K562 (cell line): ENCODE measurements at regions not wholly inside any gene's neighbourhood (a gene's known extent, or its start where the extent isn't known, plus 50 kb on each side); places are given as distances from the start of the nearest gene placed in this dataset.

Experiments
- ATAC-seq: fragments of 200-7000 bp; cut with Tn5 transposase; 3 replicates; pipeline ENCODE4 v1.9.1; 2020; ENCODE audit warnings: moderate library complexity
- BruUV-seq: library from RNA; stranded (reverse); fragments of 400-500 nt; replicated peaks from 2 replicates; lab custom pipeline; 2021; lab: Mats Ljungman, UMichigan
- CTCF ChIA-PET: fragments of 300-600 bp; formaldehyde crosslinking; extraction: SDS; loops from one replicate; lab custom pipeline; 2021; ENCODE audit warnings: low intra/inter-chr PET ratio; lab: Yijun Ruan, JAX
- POLR2A ChIA-PET: fragments of 300-600, 350-650 bp; sonication (Branson Sonifier 250); formaldehyde crosslinking; extraction: SDS; loops from one replicate; lab custom pipeline; 2021; ENCODE audit warnings: antibody characterized with exemption, inconsistent platforms; lab: Yijun Ruan, JAX
- DNase-seq, 4 experiments: peaks; one replicate each; pipeline versions ENCODE4 v3.0.0 to v3.0.0-alpha.2; 2011 to 2018; ENCODE audit warnings: low spot score in 3 of 4, mixed read lengths in 3 of 4; ENCODE audit errors: extremely low read depth in 1 of 4
- FAIRE-seq: peaks from 2 replicates; lab custom pipeline; 2011; peaks lifted over from hg19 to GRCh38; lab: Jason Lieb, UNC
- H2AFZ ChIP-seq: 2 replicates; pipeline ENCODE4 v1.6.0; 2011; ENCODE audit warnings: low read depth, low read length, control low read depth, inconsistent platforms
- H3K27ac ChIP-seq: fragments of 200-600 bp; 3 replicates; pipeline ENCODE4 v1.8.0; 2011; ENCODE audit warnings: low read depth, mild to moderate bottlenecking, control low read depth, inconsistent platforms, low read length, moderate library complexity, mixed read lengths; ENCODE audit errors: extremely low read depth
- H3K27me3 ChIP-seq, 2 experiments: fragments of 300-600 bp in 1 of 2; 2 replicates in 1 of 2; 3 replicates in 1 of 2; pipeline versions ENCODE4 v1.6.0 to v1.8.0; 2011; ENCODE audit warnings: inconsistent platforms in 2 of 2, low read length in 2 of 2, mild to moderate bottlenecking in 1 of 2, mixed read lengths in 1 of 2, moderate library complexity in 1 of 2; ENCODE audit not compliant: control insufficient read depth in 2 of 2, insufficient read depth in 2 of 2
- H3K36me3 ChIP-seq: fragments of 300-600 bp; 3 replicates; pipeline ENCODE4 v1.8.0; 2011; ENCODE audit warnings: mild to moderate bottlenecking, low read length, inconsistent platforms; ENCODE audit not compliant: control insufficient read depth, insufficient read depth
- H3K4me1 ChIP-seq, 2 experiments: fragments of 200-600 bp in 1 of 2; replicated peaks in 1 of 2; 2 replicates in 1 of 2; 3 replicates in 1 of 2; pipeline versions ENCODE4 v1.5.1 to v1.8.0; 2011; ENCODE audit warnings: inconsistent platforms in 2 of 2, low read length in 2 of 2, mild to moderate bottlenecking in 1 of 2, mixed read lengths in 1 of 2, moderate library complexity in 1 of 2; ENCODE audit not compliant: control insufficient read depth in 2 of 2, insufficient read depth in 2 of 2
- H3K4me2 ChIP-seq: 2 replicates; pipeline ENCODE4 v1.6.1; 2011; ENCODE audit warnings: low read length, control low read depth, inconsistent platforms, mixed read lengths; ENCODE audit not compliant: insufficient read depth
- H3K4me3 ChIP-seq: fragments of 200-600 bp; sonication (generic), shearing (Covaris generic); 2 replicates; pipeline ENCODE4 v1.5.1; 2016; ENCODE audit warnings: control low read depth, inconsistent platforms
- H3K79me2 ChIP-seq: fragments of 200-600 bp; 3 replicates; pipeline ENCODE4 v1.8.0; 2011; ENCODE audit warnings: low read length, inconsistent platforms; ENCODE audit not compliant: control insufficient read depth, insufficient read depth
- H3K9ac ChIP-seq, 2 experiments: 2 replicates each; pipeline versions ENCODE4 v1.6.0 to v1.6.1; 2011; ENCODE audit warnings: low read depth in 2 of 2, low read length in 2 of 2, control low read depth in 1 of 2, inconsistent platforms in 1 of 2, mild to moderate bottlenecking in 1 of 2, mixed read lengths in 1 of 2; ENCODE audit not compliant: insufficient read depth in 1 of 2
- H3K9me1 ChIP-seq: one replicate; pipeline ENCODE4 v1.6.0; 2011; ENCODE audit warnings: inconsistent platforms, mild to moderate bottlenecking, low read length, moderate library complexity; ENCODE audit not compliant: control insufficient read depth, insufficient read depth
- H3K9me3 ChIP-seq: replicated peaks from 2 replicates; pipeline ENCODE4 v1.5.1; 2011; ENCODE audit warnings: low read depth, low read length, inconsistent platforms; ENCODE audit not compliant: control insufficient read depth, insufficient read depth
- H4K20me1 ChIP-seq: replicated peaks from 2 replicates; pipeline ENCODE4 v1.6.1; 2011; ENCODE audit warnings: low read length, inconsistent platforms, mixed read lengths; ENCODE audit not compliant: control insufficient read depth, insufficient read depth
- ARID1B ChIP-seq: fragments of 450-650 bp; IDR thresholded peaks from 2 replicates; pipeline ENCODE4 v1.6.1; 2016; ENCODE audit warnings: antibody characterized with exemption, mild to moderate bottlenecking, inconsistent platforms
- BHLHE40 ChIP-seq: IDR thresholded peaks from 2 replicates; pipeline ENCODE4 v1.6.1; 2011; ENCODE audit warnings: low read length, improper control_type of control experiment
- BMI1 ChIP-seq: fragments of 150-350 bp; IDR thresholded peaks from 2 replicates; pipeline ENCODE4 v1.6.1; 2014; ENCODE audit warnings: low read length
- MTF1 ChIP-seq: fragments of 250-450 bp; sonication (Bioruptor Pico); IDR thresholded peaks from 2 replicates; pipeline ENCODE4 v1.9.0; 2021; ENCODE audit warnings: moderate library complexity, mild to moderate bottlenecking, inconsistent platforms, borderline replicate concordance
- NR2C1 ChIP-seq, 2 experiments: fragments of 450-650 bp; IDR thresholded peaks; 2 replicates each; pipeline ENCODE4 v1.6.1; 2017; ENCODE audit warnings: mild to moderate bottlenecking in 2 of 2, antibody characterized with exemption in 1 of 2, inconsistent platforms in 1 of 2, missing compliant biosample characterization in 1 of 2, missing genetic modification characterization in 1 of 2
- SMAD4 ChIP-seq: fragments of 250-450 bp; sonication (Bioruptor Pico); conservative IDR thresholded peaks from 2 replicates; pipeline ENCODE4 v1.8.0; 2021; ENCODE audit warnings: inconsistent platforms, mild to moderate bottlenecking, moderate library complexity
- TEAD1 ChIP-seq, 2 experiments: fragments of 450-650 bp in 1 of 2; sonication (generic) in 1 of 2; formaldehyde crosslinking; IDR thresholded peaks; 2 replicates each; pipeline versions ENCODE4 v1.4.0 to v1.8.0; 2020 to 2022; ENCODE audit warnings: mild to moderate bottlenecking in 2 of 2, missing genetic modification reagents in 1 of 2
- U2AF2 ChIP-seq: fragments of 200-400 bp; formaldehyde crosslinking; optimal IDR thresholded peaks from 2 replicates; pipeline ENCODE3; 2017; ENCODE audit warnings: low read depth, mild to moderate bottlenecking, low read length
- ZNF165 ChIP-seq: fragments of 250-450 bp; sonication (Bioruptor Pico); IDR thresholded peaks from 2 replicates; pipeline ENCODE4 v1.4.0; 2020; ENCODE audit warnings: borderline replicate concordance
- ZNF175 ChIP-seq: fragments of 200-800 bp; sonication (Bioruptor generic); IDR thresholded peaks from 2 replicates; pipeline ENCODE4 v1.6.1; 2016; ENCODE audit warnings: low read depth, mild to moderate bottlenecking, missing genetic modification characterization, missing compliant biosample characterization
- ZNF384 ChIP-seq: IDR thresholded peaks from 2 replicates; pipeline ENCODE4 v1.6.1; 2012; ENCODE audit warnings: low read depth, low read length, improper control_type of control experiment
- ZNF444 ChIP-seq: fragments of 250-450 bp; sonication (Bioruptor Pico); IDR thresholded peaks from 2 replicates; pipeline ENCODE4 v1.4.0; 2020; ENCODE audit warnings: mild to moderate bottlenecking, moderate library complexity
- WGBS: fragments of 100-300 bp; shearing (Covaris generic); methylation state at CpG from one replicate; pipeline ENCODE4 v1.1.6; 2016; ENCODE audit warnings: low coverage, mixed read lengths; ENCODE audit not compliant: insufficient coverage; ENCODE audit errors: missing lambda C conversion rate; 5-methylcytosine and 5-hydroxymethylcytosine counted together
- in situ Hi-C: fragments of 300-500 bp; cut with MboI; formaldehyde crosslinking; loops from 4 replicates; pipeline ENCODE4 v1.15.0; 2018; ENCODE audit warnings: inconsistent platforms, mixed read lengths
- intact Hi-C: fragments of 100-400 bp; cut with micrococcal nuclease; formaldehyde crosslinking; loops from 2 replicates; pipeline ENCODE4 v1.14.2; 2022

DNA sequence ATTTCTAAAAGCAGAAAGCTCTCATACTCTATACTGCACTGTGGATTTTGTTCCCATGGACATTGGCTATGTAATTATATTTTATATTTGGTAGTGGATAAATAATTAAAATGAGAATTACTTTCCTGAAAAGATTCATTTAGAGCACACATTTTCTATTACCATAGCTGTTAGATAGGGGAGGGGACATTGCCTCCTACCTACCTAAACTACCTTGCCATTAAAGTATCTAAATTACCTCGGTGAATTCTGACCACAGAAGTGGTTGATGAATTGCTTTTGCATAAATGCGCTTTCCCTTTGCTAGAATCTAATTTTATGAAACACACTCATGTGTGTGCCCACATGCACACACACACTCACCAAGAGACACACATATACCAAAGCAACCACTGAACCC, 329.1 kb downstream of the MTX2 start:
- BruUV-seq: no TSS peak
- POLR2A ChIA-PET: interaction anchor here (1.3 kb wide), 1 partner anchor 25 kb away, joined by 5 read pairs; no protein-coding TSS in a partner anchor

DNA sequence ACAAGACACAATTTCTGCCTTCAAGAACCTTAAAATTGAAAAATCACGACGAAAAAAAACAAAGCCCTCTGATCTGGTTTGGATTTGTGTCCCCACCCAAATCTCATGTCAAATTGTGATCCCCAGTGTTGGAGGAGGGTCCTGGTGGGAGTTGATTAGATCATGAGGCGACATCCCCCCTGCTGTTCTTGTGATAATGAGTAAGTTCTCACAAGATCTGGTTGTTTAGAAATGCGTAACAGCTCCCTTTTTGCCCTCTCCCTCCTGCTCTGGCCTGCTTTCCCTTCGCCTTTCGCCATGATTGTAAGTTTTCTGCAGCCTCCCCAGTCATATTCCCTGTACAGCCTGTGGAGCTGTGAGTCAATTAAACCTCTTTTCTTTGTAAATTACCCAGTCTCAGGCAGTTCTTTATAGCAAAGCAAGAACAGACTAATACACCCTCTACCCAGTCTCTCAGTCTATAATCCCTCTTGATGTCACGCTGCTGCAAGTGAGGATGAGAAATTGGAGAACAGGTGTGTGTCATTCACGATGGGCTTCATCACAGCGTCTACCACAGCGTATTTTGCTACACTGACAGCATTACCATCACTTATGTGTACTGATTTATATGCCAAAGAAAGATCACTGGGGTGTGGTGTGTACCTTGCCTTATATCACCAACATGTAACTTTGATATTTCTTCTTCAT, 330.7 kb downstream of the MTX2 start:
- FAIRE-seq (no peak), ATAC-seq (no peak), DNase-seq (no peak)
- intact Hi-C loops: no loop called here
- no peak for TF ChIP-seq ZNF175 (CRISPR knock-in tag)
- no peak for TF ChIP-seq ZNF165 (CRISPR knock-in tag)
- no peak for TF ChIP-seq ARID1B
- no peak overlapping the region for H3K4me3 ChIP-seq
- H3K4me1 ChIP-seq: no peaks in the 10 kb centered on the region
- 3% methylated on average over 10 of the region's 10 CpGs for WGBS
- in situ Hi-C loops: no loop called here
- H4K20me1 ChIP-seq: no peaks in the 10 kb centered on the region
- no peaks in the 10 kb centered on the region for H3K79me2 ChIP-seq
- H3K27me3 ChIP-seq: no peaks in the 10 kb centered on the region; a peak in 1 of 5 replicates
- H3K9ac ChIP-seq: no peak overlapping the region
- no TSS peak for BruUV-seq
- H3K27ac ChIP-seq: no peak overlapping the region
- POLR2A ChIA-PET: no interaction called here
- no peak overlapping the region for H3K4me2 ChIP-seq
- H3K9me3 ChIP-seq: no peaks in the 10 kb centered on the region
- H3K36me3 ChIP-seq: no peaks in the 10 kb centered on the region
- H3K9me1 ChIP-seq: no peaks in the 10 kb centered on the region
- CTCF ChIA-PET: no interaction called here
- no peak overlapping the region for H2AFZ ChIP-seq

More for the DNA sequence above, 329.1 kb downstream of the MTX2 start:
- TF ChIP-seq BHLHE40: no peak
- TF ChIP-seq SMAD4 (CRISPR knock-in tag): no peak
- TF ChIP-seq BMI1: no peak
- no peak for TF ChIP-seq ZNF384
- TF ChIP-seq MTF1 (CRISPR knock-in tag): no peak
- TF ChIP-seq U2AF2: no peak
- no peak for TF ChIP-seq NR2C1 (IDR thresholded peaks at IDR 0.05)
- TF ChIP-seq NR2C1 (tag; IDR thresholded peaks at IDR 0.05): no peak
- TF ChIP-seq ZNF444 (CRISPR knock-in tag): no peak
- no peak for TF ChIP-seq TEAD1 (CRISPR knock-in tag; IDR thresholded peaks at IDR 0.05)
- TF ChIP-seq, all 486 proteins: peak for 0
- Histone ChIP-seq H3K9me3 (no peaks in the 10 kb centered on the region), H2AFZ (no peak overlapping the region), H3K4me2 (no peak overlapping the region), H3K79me2 (no peaks in the 10 kb centered on the region), H3K36me3 (no peaks in the 10 kb centered on the region), H3K4me1 (no peaks in the 10 kb centered on the region), H3K9me1 (no peaks in the 10 kb centered on the region), H3K4me3 (no peak overlapping the region), H3K27ac (no peak overlapping the region), H3K27me3 (no peaks in the 10 kb centered on the region; a peak in 1 of 5 replicates), H3K9ac (no peak overlapping the region), H4K20me1 (no peaks in the 10 kb centered on the region)
- CTCF ChIA-PET: no interaction called here
- no peak for FAIRE-seq
- no peak for ATAC-seq
- DNase-seq: no peak
- 2% methylated on average over 2 of the region's 2 CpGs for WGBS
- in situ Hi-C loops (no loop called here), intact Hi-C loops (no loop called here)
